OCI-LY7 (cell line): ENCODE measurements at regions not wholly inside any gene's neighbourhood (a gene's known extent, or its start where the extent isn't known, plus 50 kb on each side); places are given as distances from the start of the nearest gene placed in this dataset.

Experiments
- BruUV-seq: library from RNA; stranded (reverse); fragments of 400-500 nt; replicated peaks from 2 replicates; lab custom pipeline; 2021; lab: Mats Ljungman, UMichigan
- CTCF ChIA-PET: fragments of 300-600 bp; sonication (Branson Sonifier 250); formaldehyde crosslinking; loops from one replicate; lab custom pipeline; 2022; ENCODE audit warnings: antibody characterized with exemption; ENCODE audit not compliant: unreplicated experiment; lab: Charles Lee
- POLR2A ChIA-PET: fragments of 300-600 bp; sonication (Branson Sonifier 250); formaldehyde crosslinking; loops from one replicate; lab custom pipeline; 2022; ENCODE audit warnings: antibody characterized with exemption; lab: Charles Lee
- DNase-seq: peaks from one replicate; pipeline ENCODE4 v3.0.0-alpha.2; 2015; ENCODE audit warnings: low spot score
- H2AFZ ChIP-seq: fragments of 200-600 bp; sonication (generic), shearing (Covaris generic); 2 replicates; pipeline ENCODE4 v1.6.1; 2014; ENCODE audit warnings: mild to moderate bottlenecking, antibody characterized with exemption, low read length, moderate library complexity
- H3K27ac ChIP-seq: fragments of 200-600 bp; sonication (generic); 2 replicates; pipeline ENCODE4 v1.5.1; 2014; ENCODE audit warnings: mixed run types, low read depth, mild to moderate bottlenecking, moderate library complexity, low read length, inconsistent platforms; ENCODE audit not compliant: poor library complexity, severe bottlenecking
- H3K36me3 ChIP-seq: fragments of 200-600 bp; sonication (generic); 2 replicates; pipeline ENCODE4 v1.6.1; 2014; ENCODE audit warnings: mild to moderate bottlenecking, antibody characterized with exemption, low read length, moderate library complexity, mixed read lengths; ENCODE audit not compliant: insufficient read depth
- H3K4me1 ChIP-seq: fragments of 200-600 bp; sonication (generic); 2 replicates; pipeline ENCODE4 v1.5.1; 2014; ENCODE audit warnings: mild to moderate bottlenecking, low read length; ENCODE audit not compliant: insufficient read depth, poor library complexity, severe bottlenecking
- H3K4me2 ChIP-seq: fragments of 200-600 bp; sonication (generic); 2 replicates; pipeline ENCODE4 v1.6.1; 2014; ENCODE audit warnings: mild to moderate bottlenecking, low read length
- H3K4me3 ChIP-seq: fragments of 200-600 bp; sonication (generic); 2 replicates; pipeline ENCODE4 v1.5.1; 2014; ENCODE audit warnings: mild to moderate bottlenecking, low read depth, low read length; ENCODE audit not compliant: poor library complexity, severe bottlenecking
- H3K79me2 ChIP-seq: fragments of 200-600 bp; sonication (generic); 2 replicates; pipeline ENCODE4 v1.6.1; 2016; ENCODE audit warnings: low read depth, mild to moderate bottlenecking, low read length, moderate library complexity, mixed read lengths; ENCODE audit not compliant: insufficient read depth
- H3K9me2 ChIP-seq: fragments of 200-600 bp; sonication (generic); 2 replicates; pipeline ENCODE4 v1.6.1; 2016; ENCODE audit warnings: mild to moderate bottlenecking, low read length, mixed read lengths; ENCODE audit not compliant: insufficient read depth
- H3K9me3 ChIP-seq: fragments of 200-600 bp; sonication (generic); 2 replicates; pipeline ENCODE4 v1.6.1; 2014; ENCODE audit warnings: mild to moderate bottlenecking, mixed run types, low read length, mixed read lengths
- H4K20me1 ChIP-seq: fragments of 200-600 bp; sonication (generic); 2 replicates; pipeline ENCODE4 v1.6.1; 2014; ENCODE audit warnings: mild to moderate bottlenecking, antibody characterized with exemption, low read length, moderate library complexity, mixed read lengths; ENCODE audit not compliant: insufficient read depth
- CTCF ChIP-seq: fragments of 200-600 bp; sonication (generic); conservative IDR thresholded peaks from 2 replicates; pipeline ENCODE4 v1.5.1; 2014; ENCODE audit warnings: mild to moderate bottlenecking, antibody characterized with exemption, low read length, moderate library complexity, mixed read lengths
- EZH2phosphoT487 ChIP-seq: fragments of 200-600 bp; sonication (generic); IDR thresholded peaks from 2 replicates; pipeline ENCODE4 v1.6.1; 2018; ENCODE audit warnings: low read depth, borderline replicate concordance, mild to moderate bottlenecking, mixed run types, antibody characterized with exemption, low read length, moderate library complexity, mixed read lengths
- intact Hi-C: fragments of 100-400 bp; cut with micrococcal nuclease; formaldehyde crosslinking; loops from one replicate; pipeline ENCODE4 v1.10.0; 2022; ENCODE audit not compliant: unreplicated experiment

GRCh38 chr9:29637471-29638237 is 2064.4 kb upstream of the C9orf72 start:
- no peak overlapping the region for H3K4me2 ChIP-seq
- CTCF ChIA-PET: no interaction called here
- BruUV-seq: no TSS peak

GRCh38 chr9:29640507-29640906 is 2067.2 kb upstream of the C9orf72 start:
- no peaks in the 10 kb centered on the region for H4K20me1 ChIP-seq
- no peaks in the 10 kb centered on the region for H3K9me3 ChIP-seq
- no TSS peak for BruUV-seq
- TF ChIP-seq EZH2phosphoT487: no peak
- TF ChIP-seq CTCF: no peak
- ChIA-PET CTCF (no interaction called here), POLR2A (interaction anchor here (0.8 kb wide), 1 partner anchor 158 kb away, joined by 3 read pairs; no protein-coding TSS in a partner anchor)
- no peaks in the 10 kb centered on the region for H3K79me2 ChIP-seq
- no peak overlapping the region for H2AFZ ChIP-seq
- no peaks in the 10 kb centered on the region for H3K4me1 ChIP-seq
- H3K27ac ChIP-seq: no peak overlapping the region
- intact Hi-C loops: no loop called here
- no peaks in the 10 kb centered on the region for H3K36me3 ChIP-seq
- H3K4me3 ChIP-seq: no peak overlapping the region
- H3K9me2 ChIP-seq: no peaks in the 10 kb centered on the region
- no peak for DNase-seq
- H3K4me2 ChIP-seq: no peak overlapping the region

More at GRCh38 chr9:29637471-29638237, 2064.4 kb upstream of the C9orf72 start:
- POLR2A ChIA-PET: interaction anchor here (0.8 kb wide), 1 partner anchor 55 kb away, joined by 4 read pairs; no protein-coding TSS in a partner anchor
- H3K9me3 ChIP-seq: no peaks in the 10 kb centered on the region
- no peak for TF ChIP-seq EZH2phosphoT487
- no peaks in the 10 kb centered on the region for H3K9me2 ChIP-seq
- no peak overlapping the region for H3K27ac ChIP-seq
- H3K36me3 ChIP-seq: no peaks in the 10 kb centered on the region
- H3K4me3 ChIP-seq: no peak overlapping the region
- no peaks in the 10 kb centered on the region for H3K4me1 ChIP-seq
- H2AFZ ChIP-seq: no peak overlapping the region
- H4K20me1 ChIP-seq: no peaks in the 10 kb centered on the region
- DNase-seq: no peak
- intact Hi-C loops: no loop called here
- H3K79me2 ChIP-seq: no peaks in the 10 kb centered on the region

- POLR2A ChIA-PET: no interaction called here
- Histone ChIP-seq H2AFZ (no peak overlapping the region), H3K4me1 (no peaks in the 10 kb centered on the region), H3K36me3 (no peaks in the 10 kb centered on the region), H3K4me3 (no peak overlapping the region), H3K79me2 (no peaks in the 10 kb centered on the region), H3K9me3 (no peaks in the 10 kb centered on the region), H3K9me2 (no peaks in the 10 kb centered on the region), H4K20me1 (no peaks in the 10 kb centered on the region), H3K27ac (no peak overlapping the region), H3K4me2 (no peak overlapping the region)
- CTCF ChIA-PET: no interaction called here
- DNase-seq: no peak
- intact Hi-C loops: no loop called here
- no TSS peak for BruUV-seq
- TF ChIP-seq EZH2phosphoT487 (no peak), CTCF (no peak)
These were observed 2071.2 kb upstream of the C9orf72 start for GRCh38 chr9:29644514-29644913.
